ENCODE measurements at regions not wholly inside any gene's neighbourhood (a gene's known extent, or its start where the extent isn't known, plus 50 kb on each side); places are given as distances from the start of the nearest gene placed in this dataset.
"Not testable (repeated sequence)": the region's sequence is repeated elsewhere in the genome, so short reads cannot be mapped to it uniquely, and the experiment has no call there.

GRCh38 chr18:55983433-55983832 is 395.4 kb upstream of the TCF4 start:
- H3K4me3 ChIP-seq (ENCODE audit: low read length) = no peak overlapping the region
- no peak for DNase-seq (ENCODE audit: low read depth, low spot score)

- no peak overlapping the region for H3K4me3 ChIP-seq (ENCODE audit: low read length)
- DNase-seq (ENCODE audit: low read depth, low spot score) = no peak
Observed at GRCh38 chr18:55982992-55983391, 395.0 kb upstream of the TCF4 start.

GRCh38 chr18:55981712-55982475 is 393.9 kb upstream of the TCF4 start:
- H3K4me3 ChIP-seq (ENCODE audit: low read length) = no peak overlapping the region
- no peak for DNase-seq (ENCODE audit: low read depth, low spot score)

- H3K4me3 ChIP-seq (ENCODE audit: low read length) = no peak overlapping the region
Observed at GRCh38 chr18:55974521-55974920, 386.5 kb upstream of the TCF4 start.

GRCh38 chr18:55968550-55968949 is 380.6 kb upstream of the TCF4 start:
- no peak for DNase-seq (ENCODE audit: low read depth, low spot score)

More at GRCh38 chr18:55974521-55974920, 386.5 kb upstream of the TCF4 start:
- no peak for DNase-seq (ENCODE audit: low read depth, low spot score)

GRCh38 chr18:55967019-55967418 is 379.0 kb upstream of the TCF4 start:
- no peak overlapping the region for H3K4me3 ChIP-seq (ENCODE audit: low read length)
- no peak for DNase-seq (ENCODE audit: low read depth, low spot score)

More at GRCh38 chr18:55968550-55968949, 380.6 kb upstream of the TCF4 start:
- H3K4me3 ChIP-seq (ENCODE audit: low read length) = no peak overlapping the region

GRCh38 chr18:55964171-55964570 is 376.2 kb upstream of the TCF4 start:
- H3K4me3 ChIP-seq (ENCODE audit: low read length) = no peak overlapping the region
- DNase-seq (ENCODE audit: low read depth, low spot score) = no peak

GRCh38 chr18:55953326-55953725 is 365.3 kb upstream of the TCF4 start:
- H3K4me3 ChIP-seq (ENCODE audit: low read length) = no peak overlapping the region
- DNase-seq (ENCODE audit: low read depth, low spot score) = no peak

GRCh38 chr18:55951738-55952137 is 363.7 kb upstream of the TCF4 start:
- not testable (repeated sequence) for H3K4me3 ChIP-seq (ENCODE audit: low read length); DNase-seq (ENCODE audit: low read depth, low spot score)

GRCh38 chr18:55950379-55951166 is 362.6 kb upstream of the TCF4 start:
- DNase-seq (ENCODE audit: low read depth, low spot score) = no peak
- no peak overlapping the region for H3K4me3 ChIP-seq (ENCODE audit: low read length)

GRCh38 chr18:55934821-55935220 is 346.8 kb upstream of the TCF4 start:
- no peak for DNase-seq (ENCODE audit: low read depth, low spot score)
- no peak overlapping the region for H3K4me3 ChIP-seq (ENCODE audit: low read length)

- no peak for DNase-seq (ENCODE audit: low read depth, low spot score)
- no peak overlapping the region for H3K4me3 ChIP-seq (ENCODE audit: low read length)
Observed at GRCh38 chr18:55932675-55933074, 344.7 kb upstream of the TCF4 start.

- H3K4me3 ChIP-seq (ENCODE audit: low read length) = no peak overlapping the region
- DNase-seq (ENCODE audit: low read depth, low spot score) = no peak
Observed at GRCh38 chr18:55927831-55928230, 339.8 kb upstream of the TCF4 start.

GRCh38 chr18:55925772-55926171 is 337.8 kb upstream of the TCF4 start:
- DNase-seq (ENCODE audit: low read depth, low spot score) = no peak
- no peak overlapping the region for H3K4me3 ChIP-seq (ENCODE audit: low read length)

- no peak for DNase-seq (ENCODE audit: low read depth, low spot score)
- H3K4me3 ChIP-seq (ENCODE audit: low read length) = no peak overlapping the region
Observed at GRCh38 chr18:55920063-55920462, 332.1 kb upstream of the TCF4 start.

- no peak for DNase-seq (ENCODE audit: low read depth, low spot score)
- no peak overlapping the region for H3K4me3 ChIP-seq (ENCODE audit: low read length)
Observed at GRCh38 chr18:55918444-55918843, 330.5 kb upstream of the TCF4 start.

- no peak overlapping the region for H3K4me3 ChIP-seq (ENCODE audit: low read length)
- DNase-seq (ENCODE audit: low read depth, low spot score) = no peak
Observed at GRCh38 chr18:55912919-55913318, 324.9 kb upstream of the TCF4 start.

GRCh38 chr18:55912071-55912470 is 324.1 kb upstream of the TCF4 start:
- H3K4me3 ChIP-seq (ENCODE audit: low read length) = no peak overlapping the region
- DNase-seq (ENCODE audit: low read depth, low spot score) = no peak

- H3K4me3 ChIP-seq (ENCODE audit: low read length) = no peak overlapping the region
- DNase-seq (ENCODE audit: low read depth, low spot score) = no peak
Observed at GRCh38 chr18:55910296-55910695, 322.3 kb upstream of the TCF4 start.

GRCh38 chr18:55908901-55909366 is 320.9 kb upstream of the TCF4 start:
- no peak overlapping the region for H3K4me3 ChIP-seq (ENCODE audit: low read length)

More at GRCh38 chr18:55908901-55909366, 320.9 kb upstream of the TCF4 start:
- no peak for DNase-seq (ENCODE audit: low read depth, low spot score)

All from Jurkat, Clone E6-1 (cell line).